ENCODE measurements at regions not wholly inside any gene's neighbourhood (a gene's known extent, or its start where the extent isn't known, plus 50 kb on each side); places are given as distances from the start of the nearest gene placed in this dataset.

DNA sequence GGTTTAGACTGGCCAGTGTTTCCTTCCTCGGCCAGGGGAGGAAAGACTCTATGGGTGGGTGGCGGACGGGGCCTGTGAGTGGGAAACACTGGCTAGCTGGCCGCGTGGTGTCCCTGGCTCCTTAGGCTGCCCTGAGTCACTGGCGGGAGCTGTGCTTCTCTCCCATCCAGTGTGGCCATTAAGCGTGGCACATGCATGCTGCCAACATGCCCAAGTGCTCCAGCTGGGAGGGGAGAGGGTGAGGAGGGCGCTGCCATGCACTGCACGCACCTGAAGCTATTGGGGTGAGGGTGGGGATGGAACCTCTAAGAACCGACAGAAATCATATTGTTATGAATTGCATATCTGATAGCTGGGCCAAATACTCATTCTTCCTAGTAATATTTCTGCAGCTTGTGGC is 270.8 kb downstream of the CALCRL start:
- Histone ChIP-seq H3K4me1 (ENCODE audit: insufficient read depth, poor library complexity, severe bottlenecking) (no peaks in the 10 kb centered on the region), H3K27me3 (ENCODE audit: insufficient read depth, poor library complexity, severe bottlenecking) (no peaks in the 10 kb centered on the region), H3K27ac (ENCODE audit: poor library complexity, severe bottlenecking) (no peak overlapping the region), H3K36me3 (ENCODE audit: low read depth) (no peaks in the 10 kb centered on the region), H3K9me3 (ENCODE audit: severe bottlenecking) (no peaks in the 10 kb centered on the region), H3K4me3 (ENCODE audit: severe bottlenecking) (no peak overlapping the region)
- ATAC-seq (ENCODE audit: low read depth) (no peak), DNase-seq (ENCODE audit: low spot score) (no peak)
- TF ChIP-seq, protein P1, sequence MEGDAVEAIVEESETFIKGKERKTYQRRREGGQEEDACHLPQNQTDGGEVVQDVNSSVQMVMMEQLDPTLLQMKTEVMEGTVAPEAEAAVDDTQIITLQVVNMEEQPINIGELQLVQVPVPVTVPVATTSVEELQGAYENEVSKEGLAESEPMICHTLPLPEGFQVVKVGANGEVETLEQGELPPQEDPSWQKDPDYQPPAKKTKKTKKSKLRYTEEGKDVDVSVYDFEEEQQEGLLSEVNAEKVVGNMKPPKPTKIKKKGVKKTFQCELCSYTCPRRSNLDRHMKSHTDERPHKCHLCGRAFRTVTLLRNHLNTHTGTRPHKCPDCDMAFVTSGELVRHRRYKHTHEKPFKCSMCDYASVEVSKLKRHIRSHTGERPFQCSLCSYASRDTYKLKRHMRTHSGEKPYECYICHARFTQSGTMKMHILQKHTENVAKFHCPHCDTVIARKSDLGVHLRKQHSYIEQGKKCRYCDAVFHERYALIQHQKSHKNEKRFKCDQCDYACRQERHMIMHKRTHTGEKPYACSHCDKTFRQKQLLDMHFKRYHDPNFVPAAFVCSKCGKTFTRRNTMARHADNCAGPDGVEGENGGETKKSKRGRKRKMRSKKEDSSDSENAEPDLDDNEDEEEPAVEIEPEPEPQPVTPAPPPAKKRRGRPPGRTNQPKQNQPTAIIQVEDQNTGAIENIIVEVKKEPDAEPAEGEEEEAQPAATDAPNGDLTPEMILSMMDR (IDR thresholded peaks at IDR 0.05; ENCODE audit: poor library complexity, severe bottlenecking) = no peak

DNA sequence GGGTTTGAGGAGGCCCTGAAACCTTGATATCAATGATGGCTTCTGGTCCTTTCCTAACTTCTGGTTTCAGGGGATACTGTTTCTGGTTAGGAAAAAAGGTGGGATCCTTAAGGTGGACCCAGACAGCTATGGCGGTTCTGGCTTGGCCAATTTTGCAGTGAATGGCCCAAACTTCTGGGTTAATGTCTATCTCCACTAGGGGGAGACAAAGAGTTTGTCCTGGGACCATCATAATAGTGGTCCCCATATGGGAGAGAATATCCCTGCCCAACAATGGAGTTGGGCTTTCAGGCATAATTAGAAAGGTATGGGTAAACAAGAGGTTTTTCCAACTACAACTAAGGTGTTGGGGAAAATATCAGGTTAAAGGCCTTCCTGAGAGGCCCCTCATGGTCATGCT is 273.5 kb downstream of the CALCRL start:
- H3K27ac ChIP-seq (ENCODE audit: poor library complexity, severe bottlenecking) = no peak overlapping the region
- H3K36me3 ChIP-seq (ENCODE audit: low read depth) = no peaks in the 10 kb centered on the region
- H3K4me1 ChIP-seq (ENCODE audit: insufficient read depth, poor library complexity, severe bottlenecking) = no peaks in the 10 kb centered on the region
- no peaks in the 10 kb centered on the region for H3K9me3 ChIP-seq (ENCODE audit: severe bottlenecking)
- H3K4me3 ChIP-seq (ENCODE audit: severe bottlenecking) = no peak overlapping the region
- ATAC-seq (ENCODE audit: low read depth) = no peak
- TF ChIP-seq, protein P1 (IDR thresholded peaks at IDR 0.05; ENCODE audit: poor library complexity, severe bottlenecking) = peak; percentile 29
- DNase-seq (ENCODE audit: low spot score) = no peak
- no peaks in the 10 kb centered on the region for H3K27me3 ChIP-seq (ENCODE audit: insufficient read depth, poor library complexity, severe bottlenecking)

DNA sequence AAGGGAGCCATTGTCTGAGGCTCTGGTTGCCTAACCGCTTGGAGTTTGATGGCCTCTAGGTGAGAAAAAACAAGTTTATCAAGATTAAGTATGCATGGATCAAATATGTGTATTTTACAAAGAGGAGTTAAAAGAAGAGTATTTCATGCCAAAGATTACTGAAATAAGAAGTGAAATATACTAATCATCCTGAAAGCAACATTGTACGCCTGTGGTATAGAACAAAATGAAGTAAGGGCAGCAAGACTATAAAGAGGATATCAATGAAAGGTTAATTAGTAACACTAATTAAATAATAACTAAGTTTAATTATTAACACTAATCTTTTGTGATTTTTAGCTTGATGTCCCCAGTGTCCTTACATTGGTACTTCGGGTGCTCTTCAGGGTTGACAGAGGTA is 276.7 kb downstream of the CALCRL start:
- DNase-seq (ENCODE audit: low spot score) = no peak
- TF ChIP-seq, protein P1 (IDR thresholded peaks at IDR 0.05; ENCODE audit: poor library complexity, severe bottlenecking) = no peak
- ATAC-seq (ENCODE audit: low read depth) = no peak
- H3K36me3 ChIP-seq (ENCODE audit: low read depth) = no peaks in the 10 kb centered on the region
- H3K27ac ChIP-seq (ENCODE audit: poor library complexity, severe bottlenecking) = no peak overlapping the region
- no peaks in the 10 kb centered on the region for H3K27me3 ChIP-seq (ENCODE audit: insufficient read depth, poor library complexity, severe bottlenecking)
- no peaks in the 10 kb centered on the region for H3K9me3 ChIP-seq (ENCODE audit: severe bottlenecking)
- no peak overlapping the region for H3K4me3 ChIP-seq (ENCODE audit: severe bottlenecking)
- peaks cover 3% of the 10 kb centered on the region for H3K4me1 ChIP-seq (ENCODE audit: insufficient read depth, poor library complexity, severe bottlenecking)

DNA sequence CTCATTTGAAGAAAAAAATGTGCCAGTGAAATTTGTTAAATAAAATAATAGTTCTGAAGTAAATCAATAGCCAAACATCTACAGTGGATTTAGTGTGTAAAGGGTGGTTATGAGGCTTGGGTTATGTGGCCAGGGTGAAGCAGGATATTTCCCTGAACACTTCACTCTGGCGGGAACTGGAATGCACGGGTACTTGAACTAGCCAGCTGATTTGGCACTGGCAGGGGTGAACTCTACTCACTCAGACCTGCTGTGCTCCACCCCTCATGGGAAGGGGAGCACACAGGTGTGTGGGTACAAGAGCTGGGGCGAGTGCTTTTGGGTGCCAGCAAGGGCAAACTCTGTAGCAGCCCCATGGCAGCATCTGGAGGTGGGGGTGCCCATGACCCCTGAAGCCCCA is 278.2 kb downstream of the CALCRL start:
- Histone ChIP-seq H3K9me3 (ENCODE audit: severe bottlenecking) (no peaks in the 10 kb centered on the region), H3K27me3 (ENCODE audit: insufficient read depth, poor library complexity, severe bottlenecking) (no peaks in the 10 kb centered on the region), H3K36me3 (ENCODE audit: low read depth) (no peaks in the 10 kb centered on the region), H3K27ac (ENCODE audit: poor library complexity, severe bottlenecking) (no peak overlapping the region), H3K4me3 (ENCODE audit: severe bottlenecking) (no peak overlapping the region), H3K4me1 (ENCODE audit: insufficient read depth, poor library complexity, severe bottlenecking) (peaks cover 4% of the 10 kb centered on the region)
- TF ChIP-seq, protein P1 (IDR thresholded peaks at IDR 0.05; ENCODE audit: poor library complexity, severe bottlenecking) = no peak
- DNase-seq (ENCODE audit: low spot score) = no peak
- no peak for ATAC-seq (ENCODE audit: low read depth)

DNA sequence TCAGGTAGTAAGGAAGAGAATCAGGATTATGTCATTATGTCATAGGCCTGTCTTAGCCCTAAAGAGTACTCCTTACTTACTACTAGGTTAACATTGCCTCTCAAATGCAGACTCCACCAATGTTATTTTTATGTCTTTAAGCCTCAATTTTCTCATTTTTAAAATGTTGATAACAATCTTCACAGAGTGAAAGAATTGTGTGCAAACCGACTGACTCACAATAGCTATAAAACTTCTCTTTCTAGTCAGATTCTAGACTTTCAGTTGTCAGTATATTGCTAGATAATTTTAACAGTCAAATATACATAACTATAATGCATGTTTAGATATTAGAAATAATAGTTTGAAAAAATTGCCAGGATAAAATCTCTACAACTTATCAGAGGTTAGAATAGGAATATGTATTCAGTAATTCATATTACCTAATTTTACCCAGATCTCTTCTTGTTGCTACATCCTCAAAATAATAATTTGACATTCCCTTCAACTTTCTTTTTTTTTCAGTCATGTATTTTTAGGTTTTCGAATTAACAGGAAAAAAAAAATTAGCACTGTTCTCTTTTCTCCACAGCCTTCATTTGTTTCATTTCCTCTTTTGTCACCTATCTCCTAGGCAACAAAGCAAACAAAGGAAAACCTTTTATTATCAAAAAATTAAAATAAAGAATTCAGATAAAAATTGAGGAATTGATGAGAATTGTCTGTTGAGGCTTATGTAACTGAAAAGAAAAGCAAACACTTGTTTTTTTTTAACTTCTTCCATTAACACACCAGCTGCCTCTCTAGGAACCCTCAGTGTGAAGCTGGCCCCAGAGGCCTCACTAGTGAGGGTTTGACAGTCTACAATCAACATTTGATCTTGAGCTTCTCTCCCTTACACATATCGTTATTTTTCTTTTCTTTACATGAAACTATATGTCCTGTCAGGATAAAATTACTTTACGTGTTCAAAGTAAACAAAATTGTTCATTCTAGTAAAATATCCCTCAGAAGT is 279.0 kb downstream of the CALCRL start:
- ATAC-seq (ENCODE audit: low read depth) (no peak), DNase-seq (ENCODE audit: low spot score) (no peak)
- Histone ChIP-seq H3K36me3 (ENCODE audit: low read depth) (no peaks in the 10 kb centered on the region), H3K27ac (ENCODE audit: poor library complexity, severe bottlenecking) (no peak overlapping the region), H3K4me1 (ENCODE audit: insufficient read depth, poor library complexity, severe bottlenecking) (peaks cover 4% of the 10 kb centered on the region), H3K27me3 (ENCODE audit: insufficient read depth, poor library complexity, severe bottlenecking) (no peaks in the 10 kb centered on the region), H3K9me3 (ENCODE audit: severe bottlenecking) (no peaks in the 10 kb centered on the region), H3K4me3 (ENCODE audit: severe bottlenecking) (no peak overlapping the region)
- TF ChIP-seq, protein P1 (IDR thresholded peaks at IDR 0.05; ENCODE audit: poor library complexity, severe bottlenecking) = no peak
